Sigmoid colon (tissue), 3 donors: ENCODE measurements at regions not wholly inside any gene's neighbourhood (a gene's known extent, or its start where the extent isn't known, plus 50 kb on each side); places are given as distances from the start of the nearest gene placed in this dataset.

Source experiments
- CTCF ChIP-seq, 4 experiments: fragments of 450-650 bp in 3 of 4; fragments of 200-600 bp in 1 of 4; IDR thresholded peaks; one replicate each; pipeline ENCODE4 v1.5.1; 2016 to 2019; ENCODE audit warnings: antibody characterized with exemption in 4 of 4, mild to moderate bottlenecking in 3 of 4, moderate library complexity in 2 of 4
- POLR2A ChIP-seq, 2 donors: fragments of 450-650 bp; IDR thresholded peaks; one replicate each; pipeline ENCODE4 v1.6.1; 2016; ENCODE audit warnings: antibody characterized with exemption in 2 of 2, mild to moderate bottlenecking in 2 of 2, moderate library complexity in 2 of 2

DNA sequence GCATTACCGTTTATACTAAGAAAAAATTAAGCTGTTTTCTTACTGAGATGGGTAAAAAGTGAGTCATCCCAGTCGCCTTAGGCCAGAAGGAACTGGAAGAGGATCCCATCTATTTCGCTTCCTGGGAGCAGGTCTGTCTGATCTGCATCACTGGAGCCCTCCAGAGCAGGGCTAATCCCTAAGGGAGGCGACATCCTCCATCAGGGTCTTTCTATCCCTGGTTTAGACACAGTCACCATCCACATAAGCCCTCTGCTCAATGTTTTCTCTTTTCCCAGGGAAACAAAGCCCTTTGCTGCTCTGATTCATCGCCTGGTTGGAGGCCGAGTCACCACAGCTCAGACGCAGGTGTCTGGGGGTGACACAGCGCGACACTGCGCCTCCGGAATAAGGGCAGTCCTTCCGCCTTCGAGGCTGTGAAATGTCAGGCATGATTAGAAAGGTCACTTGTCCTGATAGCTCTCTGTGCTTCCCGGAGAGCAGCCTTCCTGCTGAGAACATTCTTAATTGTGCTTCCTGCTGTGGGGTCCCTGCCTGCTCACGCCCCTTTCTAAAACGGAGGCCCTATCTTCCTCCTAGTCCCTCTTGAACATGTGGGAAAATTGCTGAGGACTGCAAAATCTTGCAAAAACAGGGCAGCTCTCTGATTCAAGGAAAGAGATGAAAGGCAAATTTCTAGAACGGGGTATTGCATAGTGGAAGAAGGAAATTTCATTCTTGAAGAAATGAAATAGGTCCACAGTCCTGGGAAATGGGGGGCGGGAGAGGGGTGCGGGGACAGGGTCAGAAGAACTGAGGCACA lies 56.3 kb downstream of the MARCHF4 start:
- TF ChIP-seq CTCF (IDR thresholded peaks at IDR 0.05) (no peak), POLR2A (IDR thresholded peaks at IDR 0.05) (no peak)
